OCI-LY1 (cell line): ENCODE measurements at regions not wholly inside any gene's neighbourhood (a gene's known extent, or its start where the extent isn't known, plus 50 kb on each side); places are given as distances from the start of the nearest gene placed in this dataset.

Experiments
- H2AFZ ChIP-seq: fragments of 200-600 bp; sonication (generic), shearing (Covaris generic); 2 replicates; pipeline ENCODE4 v1.6.0; 2014; ENCODE audit warnings: antibody characterized with exemption, mild to moderate bottlenecking, low read length
- H3F3A ChIP-seq: fragments of 200-600 bp; sonication (generic), shearing (Covaris generic); 2 replicates; pipeline ENCODE4 v1.6.0; 2014; ENCODE audit warnings: mild to moderate bottlenecking, antibody characterized with exemption, low read length, moderate library complexity; ENCODE audit not compliant: insufficient read depth
- H3K27ac ChIP-seq: fragments of 200-600 bp; sonication (generic); 2 replicates; pipeline ENCODE4 v1.5.1; 2014; ENCODE audit warnings: low read length, mixed run types, mild to moderate bottlenecking, low read depth; ENCODE audit not compliant: poor library complexity, severe bottlenecking
- H3K27me3 ChIP-seq: fragments of 200-600 bp; sonication (generic); 2 replicates; pipeline ENCODE4 v1.6.0; 2014; ENCODE audit warnings: antibody characterized with exemption, mild to moderate bottlenecking, low read length, moderate library complexity; ENCODE audit not compliant: insufficient read depth
- H3K36me3 ChIP-seq: fragments of 200-600 bp; sonication (generic); 2 replicates; pipeline ENCODE4 v1.6.1; 2014; ENCODE audit warnings: mild to moderate bottlenecking, antibody characterized with exemption, low read length, moderate library complexity, mixed read lengths; ENCODE audit not compliant: insufficient read depth
- H3K4me1 ChIP-seq: fragments of 200-600 bp; sonication (generic); 2 replicates; pipeline ENCODE4 v1.5.1; 2014; ENCODE audit warnings: mild to moderate bottlenecking, low read length, moderate library complexity; ENCODE audit not compliant: insufficient read depth, severe bottlenecking
- H3K4me2 ChIP-seq: fragments of 200-600 bp; sonication (generic), shearing (Covaris generic); 2 replicates; pipeline ENCODE4 v1.6.1; 2014; ENCODE audit warnings: low read length
- H3K4me3 ChIP-seq: fragments of 200-600 bp; sonication (generic); 2 replicates; pipeline ENCODE4 v1.5.1; 2014; ENCODE audit warnings: low read length, low read depth, mild to moderate bottlenecking, mixed read lengths; ENCODE audit not compliant: poor library complexity, severe bottlenecking
- H3K79me2 ChIP-seq: fragments of 200-600 bp; shearing (Covaris generic); 2 replicates; pipeline ENCODE4 v1.6.1; 2016; ENCODE audit warnings: mixed run types, low read length, mixed read lengths; ENCODE audit not compliant: insufficient read depth
- H3K9ac ChIP-seq: fragments of 200-600 bp; sonication (generic), shearing (Covaris generic); 2 replicates; pipeline ENCODE4 v1.6.1; 2014; ENCODE audit warnings: mild to moderate bottlenecking, low read length, mixed read lengths
- H3K9me2 ChIP-seq: fragments of 200-600 bp; sonication (generic), shearing (Covaris generic); 2 replicates; pipeline ENCODE4 v1.6.1; 2014; ENCODE audit warnings: low read depth, mild to moderate bottlenecking, low read length, mixed read lengths
- H3K9me3 ChIP-seq: fragments of 200-600 bp; shearing (Covaris generic); 2 replicates; pipeline ENCODE4 v1.6.1; 2014; ENCODE audit warnings: low read length, mixed read lengths
- H4K20me1 ChIP-seq: fragments of 200-600 bp; sonication (generic), shearing (Covaris generic); 2 replicates; pipeline ENCODE4 v1.6.0; 2016; ENCODE audit warnings: mild to moderate bottlenecking, low read length; ENCODE audit not compliant: insufficient read depth
- EZH2 ChIP-seq: fragments of 200-600 bp; sonication (generic), shearing (Covaris generic); IDR thresholded peaks from 2 replicates; pipeline ENCODE4 v1.8.0; 2017; ENCODE audit warnings: borderline replicate concordance, mixed run types, mild to moderate bottlenecking, antibody characterized with exemption, low read length, moderate library complexity, mixed read lengths
- TF ChIP-seq, protein P1 (sequence below): fragments of 200-600 bp; sonication (generic), shearing (Covaris generic); IDR thresholded peaks from 2 replicates; pipeline ENCODE4 v1.5.1; 2017; ENCODE audit warnings: mild to moderate bottlenecking, antibody characterized with exemption, low read length, moderate library complexity, mixed read lengths

DNA sequence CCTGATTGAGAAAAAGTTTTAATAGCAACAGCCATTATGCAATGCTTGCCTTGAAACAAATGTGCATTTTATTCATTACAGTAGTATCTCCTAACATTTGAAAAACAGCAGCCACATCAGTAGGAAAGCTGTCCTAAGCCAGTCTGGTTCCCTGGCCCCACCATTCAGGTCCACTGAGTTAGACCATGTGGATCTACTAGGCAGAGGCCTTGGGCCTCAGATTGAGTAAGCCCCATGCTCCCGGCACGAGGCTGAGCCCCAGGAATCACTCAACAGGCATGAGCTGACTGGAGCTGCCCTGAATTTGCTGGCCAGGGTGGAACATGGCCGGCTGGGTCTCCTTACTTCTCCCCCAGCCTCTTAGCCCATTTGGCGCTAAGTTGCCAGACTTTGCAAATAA lies 103.4 kb downstream of the ZFP36L2 start:
- Histone ChIP-seq H3F3A (no peaks in the 10 kb centered on the region), H3K9me2 (no peaks in the 10 kb centered on the region), H3K4me3 (no peak overlapping the region), H3K79me2 (no peaks in the 10 kb centered on the region), H3K27ac (no peak overlapping the region), H3K4me2 (no peak overlapping the region), H3K27me3 (peaks cover 5% of the 10 kb centered on the region; the same call in 1 of the 2 replicates), H3K9ac (no peak overlapping the region), H3K9me3 (peaks cover 14% of the 10 kb centered on the region), H2AFZ (no peak overlapping the region), H3K36me3 (no peaks in the 10 kb centered on the region; the same call in 1 of the 2 replicates), H4K20me1 (no peaks in the 10 kb centered on the region), H3K4me1 (peaks cover 19% of the 10 kb centered on the region)
- TF ChIP-seq, protein P1, sequence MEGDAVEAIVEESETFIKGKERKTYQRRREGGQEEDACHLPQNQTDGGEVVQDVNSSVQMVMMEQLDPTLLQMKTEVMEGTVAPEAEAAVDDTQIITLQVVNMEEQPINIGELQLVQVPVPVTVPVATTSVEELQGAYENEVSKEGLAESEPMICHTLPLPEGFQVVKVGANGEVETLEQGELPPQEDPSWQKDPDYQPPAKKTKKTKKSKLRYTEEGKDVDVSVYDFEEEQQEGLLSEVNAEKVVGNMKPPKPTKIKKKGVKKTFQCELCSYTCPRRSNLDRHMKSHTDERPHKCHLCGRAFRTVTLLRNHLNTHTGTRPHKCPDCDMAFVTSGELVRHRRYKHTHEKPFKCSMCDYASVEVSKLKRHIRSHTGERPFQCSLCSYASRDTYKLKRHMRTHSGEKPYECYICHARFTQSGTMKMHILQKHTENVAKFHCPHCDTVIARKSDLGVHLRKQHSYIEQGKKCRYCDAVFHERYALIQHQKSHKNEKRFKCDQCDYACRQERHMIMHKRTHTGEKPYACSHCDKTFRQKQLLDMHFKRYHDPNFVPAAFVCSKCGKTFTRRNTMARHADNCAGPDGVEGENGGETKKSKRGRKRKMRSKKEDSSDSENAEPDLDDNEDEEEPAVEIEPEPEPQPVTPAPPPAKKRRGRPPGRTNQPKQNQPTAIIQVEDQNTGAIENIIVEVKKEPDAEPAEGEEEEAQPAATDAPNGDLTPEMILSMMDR, result no peak
- no peak for TF ChIP-seq EZH2

DNA sequence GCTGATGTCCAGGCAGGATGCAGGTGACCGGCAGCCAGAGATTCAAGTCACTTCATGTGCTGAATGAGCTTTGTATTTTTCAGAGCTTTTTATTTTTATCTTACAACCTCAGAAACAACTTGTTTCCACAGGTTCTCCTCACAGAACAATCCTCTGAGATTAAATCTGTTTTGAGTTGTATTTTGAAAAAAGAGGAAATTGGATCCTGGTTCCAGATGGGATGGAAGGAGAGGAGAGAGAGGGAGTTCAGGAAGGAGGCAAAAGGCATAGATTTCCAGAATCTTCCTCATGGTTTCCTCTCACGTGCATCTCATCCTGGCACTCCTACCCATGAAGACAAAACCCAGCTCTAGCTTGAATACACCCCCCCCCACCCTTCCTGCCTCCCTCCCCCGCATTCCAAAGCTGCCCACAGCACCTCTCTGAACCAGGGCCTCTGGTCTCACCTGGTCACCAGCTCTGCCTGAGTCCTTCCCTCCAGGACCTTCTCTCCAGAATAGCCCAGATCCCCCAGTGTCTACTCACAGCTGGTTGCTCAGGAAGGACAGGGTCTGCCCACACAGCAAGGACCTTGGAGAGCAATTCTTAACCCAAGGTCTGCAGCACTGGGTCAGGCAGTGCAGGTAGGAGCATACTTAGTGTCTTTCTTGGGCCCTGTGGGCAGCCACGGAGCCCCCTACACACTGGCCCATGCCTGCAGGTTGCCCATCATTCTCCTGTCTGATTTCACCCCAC lies 104.7 kb downstream of the ZFP36L2 start:
- no peaks in the 10 kb centered on the region; the same call in 1 of the 2 replicates for H3K36me3 ChIP-seq
- H3F3A ChIP-seq, result no peaks in the 10 kb centered on the region
- H3K9me3 ChIP-seq, result peaks cover 14% of the 10 kb centered on the region
- no peak overlapping the region for H3K27ac ChIP-seq
- TF ChIP-seq, protein P1, result no peak
- no peak for TF ChIP-seq EZH2
- no peak overlapping the region for H3K4me3 ChIP-seq
- no peak overlapping the region for H2AFZ ChIP-seq
- peaks cover 11% of the 10 kb centered on the region for H3K4me1 ChIP-seq
- H3K27me3 ChIP-seq, result peaks cover 5% of the 10 kb centered on the region; the same call in 1 of the 2 replicates
- no peaks in the 10 kb centered on the region for H4K20me1 ChIP-seq
- H3K79me2 ChIP-seq, result no peaks in the 10 kb centered on the region
- H3K4me2 ChIP-seq, result no peak overlapping the region
- H3K9me2 ChIP-seq, result no peaks in the 10 kb centered on the region
- no peak overlapping the region for H3K9ac ChIP-seq

DNA sequence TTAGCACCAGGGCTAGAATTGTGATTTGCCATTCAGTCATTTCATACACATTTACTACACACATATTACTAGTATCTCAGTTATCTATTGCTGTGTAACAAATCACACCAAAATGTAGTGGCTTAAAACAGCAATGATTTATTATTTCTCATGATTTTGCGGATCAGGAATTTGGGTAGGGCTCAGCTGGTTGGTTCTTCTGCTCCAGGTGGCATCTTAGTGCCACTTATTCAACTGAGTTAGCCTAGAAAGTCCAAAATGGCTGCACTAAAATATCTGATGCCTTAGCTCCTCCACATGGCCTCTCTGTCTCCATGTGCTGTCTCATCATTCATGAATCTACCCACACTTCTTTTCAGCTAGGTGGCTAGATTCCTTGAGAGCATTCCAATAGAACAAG lies 107.1 kb downstream of the ZFP36L2 start:
- H3K36me3 ChIP-seq, result no peaks in the 10 kb centered on the region; the same call in 1 of the 2 replicates
- no peak overlapping the region for H3K27ac ChIP-seq
- H2AFZ ChIP-seq, result no peak overlapping the region
- H3K9me3 ChIP-seq, result peaks cover 14% of the 10 kb centered on the region
- TF ChIP-seq, protein P1, result no peak
- TF ChIP-seq EZH2, result no peak
- H3K9ac ChIP-seq, result no peak overlapping the region
- H3F3A ChIP-seq, result no peaks in the 10 kb centered on the region
- H3K4me1 ChIP-seq, result no peaks in the 10 kb centered on the region
- no peaks in the 10 kb centered on the region for H3K9me2 ChIP-seq
- H3K4me3 ChIP-seq, result no peak overlapping the region
- H3K27me3 ChIP-seq, result peaks cover 13% of the 10 kb centered on the region; the same call in 1 of the 2 replicates
- no peaks in the 10 kb centered on the region for H3K79me2 ChIP-seq
- H3K4me2 ChIP-seq, result no peak overlapping the region
- no peaks in the 10 kb centered on the region for H4K20me1 ChIP-seq
